ENCODE measurements at regions not wholly inside any gene's neighbourhood (a gene's known extent, or its start where the extent isn't known, plus 50 kb on each side); places are given as distances from the start of the nearest gene placed in this dataset.
A peak's percentile ranks its signal among the peaks of the same experiment; 100 is the strongest.
"Not testable (repeated sequence)": the region's sequence is repeated elsewhere in the genome, so short reads cannot be mapped to it uniquely, and the experiment has no call there.

DNA sequence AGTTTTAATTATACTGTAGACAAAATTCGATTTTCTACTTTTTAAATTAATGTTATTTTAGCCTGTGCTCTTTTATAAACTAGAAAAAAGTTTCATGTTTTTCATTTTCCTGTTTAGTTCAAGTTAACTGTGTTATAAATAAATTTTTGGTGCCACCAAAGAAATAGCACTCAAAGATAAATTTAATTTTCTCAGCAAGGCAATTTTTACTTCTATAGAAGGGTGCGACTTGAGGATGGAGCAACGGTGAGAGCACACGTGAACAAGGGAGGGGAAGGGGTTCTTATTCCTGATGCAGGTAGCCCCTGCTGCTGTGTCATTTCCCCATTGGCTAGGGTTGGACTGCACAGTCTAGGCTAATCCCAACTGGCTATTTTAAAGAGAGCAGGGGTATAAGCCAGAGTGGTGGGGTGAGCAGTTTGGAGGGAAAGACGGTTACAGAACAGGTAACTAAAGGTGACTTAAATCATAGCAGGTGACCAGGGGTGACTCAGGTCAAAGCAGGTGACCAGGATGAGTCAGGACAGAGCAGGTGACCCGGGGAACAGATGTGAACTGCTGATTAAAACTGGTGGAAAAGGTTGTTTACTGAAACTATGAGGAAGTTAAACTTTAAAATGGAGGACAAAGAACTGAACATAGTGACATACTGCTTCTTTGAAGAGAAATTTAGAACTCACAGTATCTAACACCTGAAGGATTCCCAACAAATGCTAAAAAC, 104.6 kb upstream of the GPBP1 start:
- DNase-seq: no peak

DNA sequence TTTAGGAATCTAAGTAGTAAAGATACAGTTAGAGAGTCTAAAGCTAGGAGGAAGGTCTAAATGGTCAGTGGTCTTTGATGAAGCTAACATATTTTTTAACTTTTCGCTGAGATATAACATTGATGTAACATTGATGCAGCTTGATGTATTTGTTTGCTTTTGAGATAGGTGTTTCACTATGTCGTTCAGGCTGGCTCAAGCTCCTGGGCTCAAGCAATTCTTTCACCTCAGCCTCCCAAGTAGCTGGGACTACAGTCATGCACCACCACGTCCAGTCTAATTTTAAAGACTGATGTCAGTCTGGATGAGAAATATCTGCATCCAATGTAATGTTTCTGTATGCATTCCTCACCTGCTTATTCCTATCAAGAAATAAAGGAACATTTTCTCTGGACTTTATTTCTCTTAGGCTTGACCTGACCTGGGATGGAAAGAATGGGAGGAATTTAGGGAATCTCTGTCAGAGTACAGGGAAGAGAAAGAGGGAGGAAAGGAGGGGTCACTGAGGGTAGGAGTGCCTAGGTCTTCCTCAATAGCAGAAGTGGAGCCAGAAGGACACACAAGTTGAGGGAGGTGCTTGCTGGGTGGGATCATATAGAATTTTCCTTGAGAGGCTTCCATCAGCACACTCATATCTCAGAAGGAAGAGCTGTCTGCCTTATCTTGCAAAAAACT, 101.5 kb upstream of the GPBP1 start:
- DNase-seq: no peak

DNA sequence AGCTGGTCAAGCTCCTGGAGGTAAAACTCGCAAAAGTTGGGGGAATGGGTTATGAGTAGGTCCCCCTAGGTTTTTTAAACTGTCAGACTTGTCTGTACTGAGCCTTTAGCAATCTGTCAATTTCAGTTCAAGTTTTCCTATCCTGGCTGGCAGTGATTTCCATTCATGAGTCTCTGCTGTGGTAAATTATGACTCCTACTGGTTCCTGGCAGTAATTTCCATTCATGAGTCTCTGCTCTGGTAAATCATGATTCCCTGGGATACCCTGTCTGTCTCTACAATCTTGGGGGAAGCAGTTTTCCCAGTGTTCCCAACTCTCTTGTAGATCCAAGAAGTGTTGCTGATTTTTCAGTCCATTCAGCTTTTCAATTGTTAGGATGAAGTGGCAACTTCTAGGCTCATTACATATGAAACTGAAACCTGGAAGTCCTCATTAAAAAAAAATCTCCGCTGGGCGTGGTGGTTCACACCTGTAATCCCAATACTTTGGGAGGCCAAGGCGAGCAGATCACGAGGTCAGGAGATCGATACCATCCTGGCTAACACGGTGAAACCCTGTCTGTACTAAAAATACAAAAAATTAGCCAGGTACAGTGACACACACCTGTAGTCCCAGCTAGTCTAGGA, 91.3 kb upstream of the GPBP1 start:
- peak; percentile 26 for DNase-seq

DNA sequence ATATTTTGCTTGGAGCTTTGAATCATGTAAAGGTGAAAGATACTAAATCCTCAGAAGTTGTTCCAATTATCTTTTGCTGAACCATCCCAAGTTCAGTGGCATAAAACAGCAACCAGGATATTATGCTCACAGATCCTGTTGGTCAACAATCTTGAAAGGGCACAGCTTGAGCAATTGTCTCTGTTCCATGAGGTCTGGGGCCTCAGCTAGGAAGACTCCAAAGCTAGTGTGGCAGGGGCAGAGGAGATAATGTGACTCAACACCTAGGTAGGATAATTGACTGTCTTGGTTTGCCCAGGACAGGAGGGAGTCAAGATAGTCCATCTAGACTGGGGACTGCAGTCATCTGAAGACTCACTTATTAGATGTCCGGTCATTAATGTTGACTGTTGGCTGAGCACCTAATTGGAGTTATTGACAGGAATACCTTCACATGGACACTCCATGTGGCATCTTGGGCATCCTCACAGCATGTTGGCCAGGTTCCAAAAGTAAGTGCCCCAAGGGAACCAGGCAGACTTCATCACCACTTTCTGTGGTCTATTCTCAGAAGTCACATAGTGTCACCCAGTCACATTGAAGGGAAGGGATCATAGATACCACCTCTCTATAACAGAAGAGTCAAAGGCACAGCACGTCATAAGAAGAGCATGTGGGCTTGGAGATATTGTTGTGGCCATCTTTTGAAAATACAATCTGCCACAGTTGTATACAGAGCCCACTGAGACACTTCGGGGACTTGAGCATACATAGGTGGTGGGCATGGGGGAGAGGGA, 88.4 kb upstream of the GPBP1 start:
- DNase-seq: no peak

DNA sequence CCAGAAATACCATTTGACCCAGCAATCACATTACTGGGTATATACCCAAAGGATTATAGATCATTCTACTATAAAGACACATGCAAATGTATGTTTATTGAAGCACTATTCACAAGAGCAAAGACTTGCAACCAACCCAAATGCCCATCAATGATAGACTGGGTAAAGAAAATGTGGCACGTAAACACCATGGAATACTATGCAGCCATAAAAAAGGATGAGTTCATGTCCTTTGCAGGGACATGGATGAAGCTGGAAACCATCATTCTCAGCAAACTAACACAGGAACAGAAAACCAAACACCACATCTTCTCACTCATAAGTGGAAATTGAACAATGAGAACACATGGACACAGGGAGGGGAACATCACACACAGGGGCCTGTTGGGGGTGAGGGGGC, 85.9 kb upstream of the GPBP1 start:
- DNase-seq: not testable (repeated sequence)

DNA sequence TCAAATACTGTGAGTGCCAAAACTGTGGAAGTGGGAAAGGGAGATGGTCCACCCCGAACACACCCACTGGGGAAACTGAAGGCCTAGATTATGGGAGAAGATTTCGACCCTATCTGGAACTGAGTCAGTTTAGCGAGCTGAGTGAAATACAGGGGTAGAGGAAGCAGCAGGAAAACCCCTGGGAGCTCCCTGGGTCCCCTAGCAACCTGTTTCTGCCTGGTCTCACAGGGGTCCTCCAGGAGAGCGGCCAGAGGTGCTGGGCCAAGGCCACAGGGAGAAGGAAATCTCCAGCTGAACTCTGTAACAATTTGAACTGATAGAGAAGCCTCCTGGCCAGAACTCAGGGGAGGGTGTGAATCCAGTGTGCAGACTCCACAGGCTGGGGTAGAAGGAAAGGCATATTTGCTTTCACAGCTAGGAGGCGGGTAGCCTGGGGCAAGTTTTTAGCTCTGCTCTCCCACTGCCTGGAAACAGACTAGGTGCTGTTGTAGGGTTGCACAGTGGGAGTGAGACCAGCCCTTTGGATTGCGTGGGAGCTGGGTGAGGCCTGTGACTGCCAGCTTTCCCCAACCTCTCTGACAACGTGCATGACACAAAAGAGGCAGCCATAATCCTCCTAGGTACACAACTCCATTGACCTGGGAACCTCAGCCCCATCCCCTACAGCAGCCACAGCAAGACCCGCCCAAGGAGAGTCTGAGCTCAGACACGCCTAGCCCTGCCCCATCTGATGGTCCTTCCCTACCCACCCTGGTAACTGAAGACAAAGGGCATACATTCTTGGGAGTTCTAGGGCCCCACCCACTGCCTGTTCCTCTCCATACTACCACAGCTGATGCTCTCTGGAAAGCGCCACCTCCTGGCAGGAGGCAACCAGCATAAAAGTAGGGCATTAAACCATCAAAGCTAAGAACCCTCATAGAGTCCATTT, 78.8 kb upstream of the GPBP1 start:
- peak; percentile 8 for DNase-seq

DNA sequence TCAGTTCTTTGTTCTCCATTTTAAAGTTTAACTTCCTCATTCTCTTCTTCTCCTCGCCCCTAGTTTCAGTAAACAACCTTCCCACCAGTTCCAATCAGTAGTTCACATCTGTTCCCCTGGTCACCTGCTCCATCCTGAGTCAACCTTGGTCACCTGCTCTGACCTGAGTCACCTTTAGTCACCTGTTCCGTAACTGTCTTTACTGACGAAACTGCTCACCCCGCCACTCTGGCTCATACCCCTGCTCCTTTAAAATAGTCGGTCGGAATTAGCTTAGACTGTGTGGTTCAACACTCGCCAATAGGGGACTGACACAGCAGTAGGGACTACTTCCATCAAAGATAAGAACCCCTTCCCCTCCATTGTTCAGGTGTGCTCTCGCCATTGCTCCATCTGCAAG, 76.3 kb upstream of the GPBP1 start:
- no peak for DNase-seq

DNA sequence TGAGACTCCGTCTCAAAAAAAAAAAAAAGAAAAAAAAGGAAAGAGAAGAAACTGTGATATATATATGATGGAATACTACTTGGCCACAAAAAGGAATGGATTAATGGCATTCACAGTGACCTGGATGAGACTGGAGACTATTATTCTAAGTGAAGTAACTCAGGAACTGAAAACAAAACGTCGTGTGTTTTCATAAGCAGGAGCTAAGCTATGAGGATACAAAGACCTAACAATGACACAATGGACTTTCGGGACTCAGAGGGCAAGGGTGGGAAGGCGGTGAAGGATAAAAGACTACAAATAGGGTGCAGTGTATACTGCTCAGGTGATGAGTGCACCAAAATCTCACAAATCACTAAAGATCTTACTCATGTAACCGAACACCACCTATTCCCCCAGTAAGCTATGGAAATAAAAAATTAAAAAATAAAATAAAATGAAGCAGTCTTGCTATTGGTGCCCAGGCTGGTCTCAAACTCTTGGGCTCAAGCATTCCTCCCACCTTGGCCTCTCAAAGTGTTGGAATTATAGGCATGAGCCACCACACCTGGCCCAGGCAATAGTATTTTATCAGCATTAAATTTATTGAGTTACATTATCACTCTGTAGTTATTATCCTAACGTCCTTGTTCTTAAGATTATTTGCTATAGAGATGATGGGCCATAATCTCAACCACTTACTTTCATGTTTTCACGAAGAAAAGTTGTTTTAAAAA, 71.5 kb upstream of the GPBP1 start:
- no peak for DNase-seq

DNA sequence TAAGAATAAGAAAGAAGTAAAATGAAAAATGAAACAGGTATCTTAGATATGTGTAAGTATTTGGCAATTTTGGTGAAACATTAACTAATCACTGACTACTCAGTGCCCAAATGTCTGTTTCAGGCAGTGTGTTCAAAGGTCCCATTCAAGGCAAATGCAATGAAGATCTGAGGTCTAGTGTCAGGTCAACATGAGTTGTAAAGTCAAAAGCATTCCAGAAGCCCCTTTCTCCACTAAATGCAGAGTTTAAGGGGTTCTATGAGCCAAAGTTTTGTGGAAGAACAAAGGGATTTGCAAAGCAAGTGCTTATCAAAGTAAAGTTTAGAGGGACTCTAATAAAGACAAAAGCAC, 71.0 kb upstream of the GPBP1 start:
- DNase-seq: no peak

DNA sequence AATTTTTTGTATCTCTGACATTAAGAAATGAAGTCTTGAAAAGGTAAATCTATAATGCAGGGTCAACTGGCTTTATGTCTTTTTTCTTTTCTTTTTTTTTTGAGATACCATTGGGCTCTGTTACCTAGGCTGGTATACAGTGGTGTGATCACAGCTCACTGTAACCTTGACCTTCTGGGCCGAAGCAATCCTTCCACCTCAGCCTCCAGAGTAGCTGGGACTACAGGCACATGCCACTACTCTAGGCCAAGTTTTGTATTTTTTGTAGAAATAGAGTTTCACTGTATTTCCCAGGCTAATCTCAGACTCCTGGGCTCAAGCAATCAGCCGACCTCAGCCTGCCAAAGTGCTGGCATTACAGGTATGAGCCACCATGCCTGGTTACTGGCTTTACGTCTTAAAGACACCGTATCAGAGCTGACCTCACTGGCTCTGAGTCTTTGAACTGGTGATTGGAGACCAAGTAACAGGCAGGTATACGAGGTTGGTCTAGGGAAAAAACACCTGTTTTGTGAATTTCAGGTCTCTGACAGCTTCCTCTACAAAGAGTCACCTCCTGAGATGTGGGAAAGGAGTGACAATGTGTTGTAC, 70.4 kb upstream of the GPBP1 start:
- DNase-seq: no peak

DNA sequence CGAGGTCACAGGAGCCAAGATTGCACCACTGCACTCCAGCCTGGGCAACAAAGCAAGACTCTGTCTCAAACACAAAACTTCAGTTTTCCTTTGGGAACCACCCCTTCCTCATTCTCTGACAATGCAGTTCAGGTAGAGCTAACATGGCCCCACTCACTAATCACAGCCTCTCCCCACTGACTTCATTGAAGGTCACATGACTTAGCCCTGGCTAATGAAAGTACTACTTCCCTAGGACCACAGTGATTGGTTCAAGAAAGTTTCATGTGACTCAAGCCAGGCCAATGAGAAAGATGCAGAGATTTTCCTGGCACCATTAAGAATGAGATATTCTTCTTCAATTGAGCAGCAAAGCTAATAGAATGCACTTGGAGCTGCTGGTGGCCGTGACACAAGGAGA, 67.2 kb upstream of the GPBP1 start:
- DNase-seq: no peak

DNA sequence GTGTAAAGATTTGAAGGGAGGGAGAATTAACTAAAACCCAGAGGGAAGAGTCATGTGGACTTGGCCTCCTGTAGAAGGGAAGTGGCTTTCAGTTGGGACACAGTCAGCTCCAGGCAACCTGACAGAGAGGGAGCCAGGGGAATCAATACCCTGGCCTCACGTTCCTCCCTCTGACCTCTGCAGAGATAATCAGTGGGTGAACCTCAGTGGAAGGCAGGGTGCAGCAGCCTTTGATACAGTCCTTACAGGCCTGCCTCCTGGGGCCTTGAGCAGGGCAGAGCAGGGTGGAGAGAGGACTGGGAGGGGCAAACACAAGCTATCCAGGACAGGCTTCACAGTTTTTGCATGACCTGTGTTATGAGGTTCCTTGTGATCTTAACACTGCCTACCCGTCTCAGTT, 61.9 kb upstream of the GPBP1 start:
- no peak for DNase-seq

DNA sequence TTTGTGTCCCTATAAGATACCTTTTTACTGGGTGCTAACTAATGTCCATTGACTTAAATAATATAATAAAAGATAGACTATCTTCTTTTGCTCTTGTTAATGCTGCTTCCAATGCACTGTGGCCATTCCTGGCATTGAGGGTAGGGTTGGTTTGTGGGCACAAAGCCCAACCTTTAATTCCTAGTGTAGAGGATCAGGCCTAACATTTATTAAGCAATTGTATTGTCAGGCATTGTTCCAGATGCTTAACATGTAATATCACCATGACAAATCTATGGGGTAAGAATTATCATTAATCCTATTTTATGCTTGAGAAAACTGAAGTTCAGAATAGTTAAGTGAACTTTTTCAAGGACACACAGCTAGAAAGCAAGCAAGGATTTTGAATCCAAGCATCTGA, 60.4 kb upstream of the GPBP1 start:
- DNase-seq: no peak

DNA sequence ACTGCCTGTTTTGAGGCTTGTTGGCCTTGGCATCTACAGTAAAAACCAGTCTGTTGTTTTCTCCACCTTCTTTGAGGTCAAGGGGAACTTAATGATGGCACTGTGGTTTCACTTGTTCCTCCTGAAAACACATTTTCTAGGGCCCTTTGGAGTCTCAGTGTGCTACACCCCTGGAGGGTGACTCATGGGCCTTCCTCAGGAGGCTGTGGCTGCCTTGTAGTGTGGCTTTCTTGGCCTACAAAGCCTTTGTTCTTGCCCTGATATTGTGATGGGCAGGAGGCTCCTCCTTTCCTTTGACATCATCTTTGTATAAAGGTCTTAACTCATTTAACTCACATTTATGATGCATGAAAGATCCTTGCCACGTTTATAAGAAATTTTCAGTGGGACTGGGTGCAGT, 56.3 kb upstream of the GPBP1 start:
- peak; percentile 8 for DNase-seq

DNA sequence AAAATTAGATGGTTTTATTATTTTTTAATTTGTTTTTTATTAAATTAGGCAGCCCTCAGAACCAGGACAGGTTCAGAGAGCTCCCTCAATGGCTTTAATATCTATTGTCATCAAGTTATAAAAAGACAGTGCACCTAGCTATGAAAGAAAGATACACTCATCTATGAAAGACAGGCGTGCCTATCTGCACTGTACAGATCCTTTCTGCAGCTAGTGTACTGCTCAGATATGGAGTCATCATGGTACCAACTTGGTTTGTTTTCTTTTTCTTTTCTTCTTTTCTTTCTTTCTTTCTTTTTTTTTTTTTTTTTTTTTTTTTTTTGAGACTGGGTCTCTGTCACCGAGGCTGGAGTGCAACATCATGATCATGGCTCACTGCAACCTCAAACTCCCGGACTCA, 54.8 kb upstream of the GPBP1 start:
- no peak for DNase-seq

DNA sequence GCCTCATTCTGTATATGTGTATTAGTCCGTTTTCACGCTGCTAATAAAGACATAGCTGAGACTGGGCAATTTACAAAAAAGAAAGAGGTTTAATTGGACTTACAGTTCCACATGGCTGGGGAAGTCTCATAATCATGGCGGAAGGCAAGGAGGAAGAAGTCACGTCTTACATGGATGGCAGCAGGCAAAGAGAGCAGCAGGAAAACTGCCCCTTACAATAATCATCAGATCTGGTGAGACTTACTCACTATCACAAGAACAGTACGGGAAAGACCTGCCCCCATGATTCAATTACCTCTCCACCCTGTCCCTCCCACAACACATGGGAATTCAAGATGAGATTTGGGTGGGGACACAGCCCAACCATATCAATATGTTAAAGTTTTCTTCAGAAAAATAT, 49.8 kb upstream of the GPBP1 start:
- no peak for DNase-seq

All from EL (cell line).